Small intestine (tissue), 7 donors: ENCODE measurements at regions not wholly inside any gene's neighbourhood (a gene's known extent, or its start where the extent isn't known, plus 50 kb on each side); places are given as distances from the start of the nearest gene placed in this dataset.

Experiments
- DNase-seq, 2 donors: peaks; one replicate each; pipeline versions ENCODE4 v3.0.0 to v3.0.0-alpha.2; 2013
- FAIRE-seq: peaks from 2 replicates; lab custom pipeline; 2012; peaks lifted over from hg19 to GRCh38; lab: Jason Lieb, UNC
- H3K27ac ChIP-seq, 3 donors: one replicate each; pipeline ENCODE4 v1.5.1; 2013; ENCODE audit warnings: low read length in 2 of 3, mild to moderate bottlenecking in 2 of 3, control low read depth in 1 of 3, inconsistent platforms in 1 of 3, low read depth in 1 of 3, moderate library complexity in 1 of 3
- H3K27me3 ChIP-seq, 3 donors: one replicate each; pipeline ENCODE4 v1.6.1; 2013; ENCODE audit warnings: low read length in 3 of 3, inconsistent platforms in 1 of 3; ENCODE audit not compliant: control insufficient read depth in 3 of 3, insufficient read depth in 3 of 3
- H3K36me3 ChIP-seq, 3 donors: one replicate each; pipeline ENCODE4 v1.6.1; 2013; ENCODE audit warnings: low read length in 3 of 3, inconsistent platforms in 1 of 3, low read depth in 1 of 3, mild to moderate bottlenecking in 1 of 3, moderate library complexity in 1 of 3; ENCODE audit not compliant: control insufficient read depth in 3 of 3, insufficient read depth in 2 of 3
- H3K4me1 ChIP-seq, 3 donors: one replicate each; pipeline ENCODE4 v1.6.1; 2013; ENCODE audit warnings: low read length in 2 of 3, inconsistent platforms in 1 of 3, low read depth in 1 of 3, mild to moderate bottlenecking in 1 of 3, moderate library complexity in 1 of 3; ENCODE audit not compliant: control insufficient read depth in 3 of 3, insufficient read depth in 2 of 3
- H3K4me3 ChIP-seq, 3 donors: one replicate each; pipeline ENCODE4 v1.5.1; 2013; ENCODE audit warnings: low read length in 3 of 3, control low read depth in 1 of 3, inconsistent platforms in 1 of 3, low read depth in 1 of 3, mild to moderate bottlenecking in 1 of 3, moderate library complexity in 1 of 3
- H3K9me3 ChIP-seq, 2 donors: one replicate each; pipeline ENCODE4 v1.6.1; 2013; ENCODE audit warnings: low read depth in 1 of 2, low read length in 1 of 2; ENCODE audit not compliant: control insufficient read depth in 2 of 2, insufficient read depth in 1 of 2
- WGBS, 3 donors: extraction: QIAGEN DNeasy Blood & Tissue Kit; methylation state at CpG; one replicate each; pipeline ENCODE4 v1.1.7; 2013; 5-methylcytosine and 5-hydroxymethylcytosine counted together
- donor health status: healthy with polysubstance abuse.
- donor health status: control.
- donor health status: control.
- donor health status: Bipolar disorder and iron deficiency.
- donor health status: healthy.

GRCh38 chr3:187906416-187906815, 161.1 kb upstream of the BCL6 start:
- no peak for DNase-seq
- no peaks in the 10 kb centered on the region for H3K9me3 ChIP-seq
- H3K36me3 ChIP-seq, result no peaks in the 10 kb centered on the region
- WGBS, 3 donors, result 53 to 75% (median 69%) methylated on average over 5 of the region's 5 CpGs
- H3K27ac ChIP-seq, result no peak overlapping the region
- FAIRE-seq, result no peak
- H3K27me3 ChIP-seq, result peaks cover 0 to 3% (median 0%) of the 10 kb centered on the region in 3 donors
- H3K4me1 ChIP-seq, result peaks cover 0 to 4% (median 0%) of the 10 kb centered on the region in 3 donors
- H3K4me3 ChIP-seq, result no peak overlapping the region

DNA sequence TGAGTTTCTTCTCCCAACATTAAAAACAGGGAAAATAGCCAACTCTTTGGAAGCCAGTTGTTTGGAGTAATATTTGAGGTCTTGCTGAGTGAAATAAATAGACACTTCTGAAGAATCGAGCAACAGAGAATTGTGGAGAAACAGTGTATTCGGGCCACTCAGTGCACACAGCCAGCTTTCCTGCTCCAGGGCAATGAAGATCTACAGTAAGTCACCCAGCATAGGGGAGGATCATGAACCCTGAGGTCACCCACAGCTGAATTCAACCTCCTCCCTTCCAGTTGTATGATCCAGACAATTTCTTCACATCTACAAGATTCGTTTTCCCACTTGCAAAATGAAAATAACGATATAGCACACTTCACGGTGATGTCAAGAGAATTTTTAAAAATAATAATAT, 161.7 kb upstream of the BCL6 start:
- DNase-seq (no peak), FAIRE-seq (no peak)
- peaks cover 0 to 3% (median 0%) of the 10 kb centered on the region in 3 donors for H3K27me3 ChIP-seq
- WGBS, 3 donors, result 72 to 92% (median 82%) methylated on average over 5 of the region's 5 CpGs
- H3K9me3 ChIP-seq, result no peaks in the 10 kb centered on the region
- no peaks in the 10 kb centered on the region for H3K36me3 ChIP-seq
- no peak overlapping the region for H3K27ac ChIP-seq
- H3K4me1 ChIP-seq, result peaks cover 0 to 4% (median 0%) of the 10 kb centered on the region in 3 donors
- H3K4me3 ChIP-seq, result no peak overlapping the region

- no peak for DNase-seq
- H3K36me3 ChIP-seq, result no peaks in the 10 kb centered on the region
- H3K4me1 ChIP-seq, result peaks cover 0 to 8% (median 7%) of the 10 kb centered on the region in 3 donors
- no peak overlapping the region for H3K4me3 ChIP-seq
- peaks cover 0 to 3% (median 0%) of the 10 kb centered on the region in 3 donors for H3K27me3 ChIP-seq
- no peaks in the 10 kb centered on the region for H3K9me3 ChIP-seq
- no peak for FAIRE-seq
- H3K27ac ChIP-seq, result no peak overlapping the region
These were observed 164.6 kb upstream of the BCL6 start for GRCh38 chr3:187909866-187910265.

- Histone ChIP-seq H3K27me3 (peaks cover 0 to 3% (median 0%) of the 10 kb centered on the region in 3 donors), H3K9me3 (no peaks in the 10 kb centered on the region), H3K4me3 (no peak overlapping the region), H3K27ac (no peak overlapping the region), H3K4me1 (peaks cover 0 to 8% (median 2%) of the 10 kb centered on the region in 3 donors), H3K36me3 (no peaks in the 10 kb centered on the region)
- FAIRE-seq, result no peak
- WGBS, 3 donors, result 45 to 56% (median 47%) methylated on average over 3 of the region's 3 CpGs
- no peak for DNase-seq
These were observed 166.7 kb upstream of the BCL6 start for GRCh38 chr3:187912007-187912406.

DNA sequence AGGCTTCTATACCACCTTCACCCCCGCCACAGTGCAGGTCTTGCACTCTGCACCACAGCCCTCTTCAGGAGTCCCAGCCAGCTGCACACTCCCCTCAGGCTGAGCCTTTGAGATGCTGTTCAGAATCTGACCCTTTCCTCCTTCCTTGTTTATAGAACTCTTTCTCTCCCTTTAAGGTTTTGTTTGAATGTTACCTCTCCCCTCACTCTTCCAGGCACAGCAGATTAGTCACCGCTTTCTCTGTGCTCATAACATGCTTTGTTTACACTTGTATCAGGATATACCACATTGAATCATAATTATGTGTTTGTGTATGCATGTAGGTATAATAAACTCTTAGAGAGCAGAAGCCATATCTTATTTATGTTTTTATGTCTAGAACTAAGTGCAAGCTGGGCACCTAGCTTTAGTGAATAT, 168.4 kb upstream of the BCL6 start:
- no peak overlapping the region for H3K4me3 ChIP-seq
- peaks cover 0 to 8% (median 2%) of the 10 kb centered on the region in 3 donors for H3K4me1 ChIP-seq
- WGBS, 3 donors, result 60 to 67% (median 67%) methylated on average over 2 of the region's 2 CpGs
- peaks cover 0 to 3% (median 0%) of the 10 kb centered on the region in 3 donors for H3K27me3 ChIP-seq
- H3K9me3 ChIP-seq, result no peaks in the 10 kb centered on the region
- H3K36me3 ChIP-seq, result no peaks in the 10 kb centered on the region
- H3K27ac ChIP-seq, result no peak overlapping the region
- FAIRE-seq, result no peak
- peak; percentile 20 to 37 for DNase-seq

DNA sequence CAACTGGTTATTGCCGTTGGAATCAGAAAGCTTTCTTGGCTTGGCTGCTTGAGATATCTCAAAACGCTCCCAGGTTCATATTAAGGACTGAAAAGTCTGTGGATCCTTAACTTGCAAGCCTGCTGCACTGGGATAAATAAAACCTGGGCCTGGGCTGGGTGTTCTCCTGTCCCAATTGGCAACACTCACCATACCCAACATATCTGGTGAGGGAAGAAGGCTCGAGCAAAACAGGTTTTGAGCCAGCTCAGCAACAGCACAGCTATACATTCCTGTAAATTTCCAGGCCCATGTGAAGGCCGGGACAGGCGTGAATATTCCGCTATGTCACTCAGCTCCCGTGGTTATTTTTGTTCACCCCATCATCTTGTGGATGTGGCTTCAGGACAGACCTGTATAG, 169.0 kb upstream of the BCL6 start:
- H3K36me3 ChIP-seq, result no peaks in the 10 kb centered on the region
- no peaks in the 10 kb centered on the region for H3K9me3 ChIP-seq
- 66 to 75% (median 71%) methylated on average over 7 of the region's 7 CpGs for WGBS, 3 donors
- no peak for DNase-seq
- H3K27ac ChIP-seq, result no peak overlapping the region
- H3K4me1 ChIP-seq, result peaks cover 0 to 8% (median 2%) of the 10 kb centered on the region in 3 donors
- no peak overlapping the region for H3K4me3 ChIP-seq
- peaks cover 0 to 3% (median 0%) of the 10 kb centered on the region in 3 donors for H3K27me3 ChIP-seq
- no peak for FAIRE-seq

- FAIRE-seq, result no peak
- Histone ChIP-seq H3K9me3 (no peaks in the 10 kb centered on the region), H3K27me3 (no peaks in the 10 kb centered on the region), H3K36me3 (no peaks in the 10 kb centered on the region), H3K27ac (no peak overlapping the region), H3K4me3 (no peak overlapping the region), H3K4me1 (peaks cover 0 to 8% (median 2%) of the 10 kb centered on the region in 3 donors)
- 50 to 62% (median 58%) methylated on average over 2 of the region's 2 CpGs for WGBS, 3 donors
- no peak for DNase-seq
These were observed 170.8 kb upstream of the BCL6 start for GRCh38 chr3:187916072-187916471.

DNA sequence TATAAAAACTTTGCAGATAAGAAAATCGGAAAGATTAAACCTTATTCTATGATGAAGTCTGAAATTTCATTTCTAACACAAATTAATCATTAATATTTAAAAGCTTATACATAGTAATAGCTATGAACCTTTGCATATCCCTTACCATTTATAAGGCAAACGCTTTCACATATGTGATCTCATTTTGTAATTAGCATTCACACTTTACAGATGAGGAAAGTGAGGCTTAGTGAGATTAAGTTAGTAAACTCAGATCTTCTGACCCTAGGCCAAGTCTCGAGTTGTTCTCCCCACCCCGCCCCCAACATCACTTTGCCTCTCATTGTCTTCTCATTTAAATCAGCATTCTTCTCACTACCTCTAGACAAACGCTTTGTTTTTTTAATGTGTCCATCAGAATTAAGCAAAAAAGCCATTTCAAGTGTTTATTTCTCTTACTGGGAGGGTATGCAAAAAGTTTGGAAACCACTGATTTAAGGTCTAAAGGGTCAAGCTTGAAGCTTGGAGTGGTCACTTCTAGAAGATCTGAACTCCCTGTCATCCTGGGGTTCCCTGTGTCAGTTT, 172.9 kb upstream of the BCL6 start:
- Histone ChIP-seq H3K27me3 (no peaks in the 10 kb centered on the region), H3K27ac (peak overlapping the region in 1 of 3 donors; percentile 41)

DNA sequence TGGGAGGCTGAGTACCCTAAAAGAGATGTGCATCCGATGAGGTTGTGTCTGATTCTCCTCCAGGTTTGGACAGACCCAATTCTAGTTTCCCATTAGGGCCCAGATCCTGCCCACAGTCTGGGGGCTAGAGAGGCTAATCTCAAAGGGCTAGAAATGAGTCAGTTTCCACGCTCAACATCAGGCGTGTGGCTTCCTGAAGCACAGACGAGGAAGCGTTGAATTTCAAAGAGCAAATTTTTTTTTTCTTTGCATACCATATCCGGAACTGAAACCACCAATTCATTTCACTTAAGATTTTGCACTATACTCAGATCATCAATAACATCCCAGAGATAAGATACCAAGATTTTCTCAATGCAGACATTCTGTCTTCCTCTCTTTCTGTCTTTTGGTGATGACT, 173.8 kb upstream of the BCL6 start:
- FAIRE-seq, result no peak
- peak in 1 of 2 donors; percentile 46 for DNase-seq
- 52 to 85% (median 80%) methylated on average over 6 of the region's 6 CpGs for WGBS, 3 donors
- Histone ChIP-seq H3K9me3 (no peaks in the 10 kb centered on the region), H3K27ac (peak overlapping the region in 1 of 3 donors; percentile 41), H3K4me1 (peaks cover 0 to 5% (median 2%) of the 10 kb centered on the region in 3 donors), H3K27me3 (no peaks in the 10 kb centered on the region), H3K4me3 (no peak overlapping the region), H3K36me3 (no peaks in the 10 kb centered on the region)

More for the DNA sequence above, 172.9 kb upstream of the BCL6 start:
- 61 to 74% (median 67%) methylated on average over 5 of the region's 5 CpGs for WGBS, 3 donors
- Histone ChIP-seq H3K4me1 (peaks cover 0 to 5% (median 5%) of the 10 kb centered on the region in 3 donors), H3K4me3 (no peak overlapping the region), H3K36me3 (no peaks in the 10 kb centered on the region), H3K9me3 (no peaks in the 10 kb centered on the region)
- DNase-seq, result no peak
- FAIRE-seq, result no peak
